ENCODE measurements at regions not wholly inside any gene's neighbourhood (a gene's known extent, or its start where the extent isn't known, plus 50 kb on each side); places are given as distances from the start of the nearest gene placed in this dataset.

DNA sequence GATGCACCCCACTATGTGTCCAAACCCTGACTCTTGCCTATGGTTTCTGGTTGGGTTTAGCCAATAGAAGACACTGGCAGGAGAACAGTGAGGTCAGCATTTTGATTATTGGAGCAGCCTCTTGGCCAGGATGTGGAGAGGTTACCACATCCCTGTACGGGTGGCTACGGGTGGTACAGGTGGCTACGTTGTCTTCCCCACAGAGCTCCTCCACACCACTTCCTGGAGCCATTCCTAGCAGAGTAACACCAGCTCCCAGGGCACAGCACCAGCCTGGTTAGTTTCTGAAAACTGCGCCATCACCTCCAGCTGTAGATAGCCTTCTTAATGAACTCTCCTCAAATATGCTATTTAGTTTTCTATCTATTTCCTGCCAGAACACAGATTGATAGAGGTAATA, 445.2 kb downstream of the INHBA start:
- TF ChIP-seq GATA2 (IDR thresholded peaks at IDR 0.05; ENCODE audit: low read depth, low read length): no peak
- no peak for TF ChIP-seq GATA3 (IDR thresholded peaks at IDR 0.05; ENCODE audit: low read depth, low read length)
